Activated CD8-positive, alpha-beta memory T cell treated with anti-CD3 and anti-CD28 coated beads for 24 hours (primary cell): ENCODE measurements at regions not wholly inside any gene's neighbourhood (a gene's known extent, or its start where the extent isn't known, plus 50 kb on each side); places are given as distances from the start of the nearest gene placed in this dataset.

Experiments
- DNase-seq: peaks from one replicate; pipeline ENCODE4 v3.0.0-alpha.2; 2020

DNA sequence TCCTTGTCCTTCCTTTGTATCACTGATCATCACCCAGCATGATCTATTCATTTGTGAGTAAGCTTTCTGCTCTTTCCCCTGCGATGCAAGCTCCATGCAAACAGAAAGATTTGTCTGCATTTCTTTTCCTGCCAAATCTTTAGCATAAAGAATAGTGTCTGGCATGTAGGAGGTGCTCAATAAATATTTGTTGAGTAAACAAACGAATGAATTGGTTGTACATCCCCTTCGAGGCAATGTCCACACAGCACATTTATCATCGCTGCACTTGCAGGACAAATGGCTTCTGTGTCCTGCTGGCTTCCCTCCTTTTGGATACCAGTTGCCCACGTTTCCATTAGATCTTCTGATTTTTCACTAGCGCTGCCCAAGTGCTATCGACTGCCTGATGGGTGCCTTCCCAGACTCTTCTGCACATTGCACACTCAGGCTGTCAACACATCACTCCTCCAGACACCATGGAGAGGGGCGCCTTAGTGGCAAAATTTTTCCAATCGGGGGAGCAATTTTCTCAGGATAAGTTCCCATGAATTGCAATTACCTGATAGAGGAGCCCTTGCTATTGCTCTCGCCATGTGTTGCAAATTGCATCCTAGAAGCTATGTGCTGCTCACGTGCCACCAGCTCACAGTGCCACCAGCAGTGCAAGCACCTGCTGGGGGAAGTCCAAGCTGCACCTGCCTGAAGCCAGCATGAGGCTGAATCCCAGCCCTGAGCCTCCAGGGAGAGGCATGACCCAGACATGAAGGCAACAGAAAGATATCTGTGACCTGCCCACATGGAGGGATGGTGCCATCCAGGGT lies 206.6 kb downstream of the KIF26A start:
- DNase-seq, result no peak

DNA sequence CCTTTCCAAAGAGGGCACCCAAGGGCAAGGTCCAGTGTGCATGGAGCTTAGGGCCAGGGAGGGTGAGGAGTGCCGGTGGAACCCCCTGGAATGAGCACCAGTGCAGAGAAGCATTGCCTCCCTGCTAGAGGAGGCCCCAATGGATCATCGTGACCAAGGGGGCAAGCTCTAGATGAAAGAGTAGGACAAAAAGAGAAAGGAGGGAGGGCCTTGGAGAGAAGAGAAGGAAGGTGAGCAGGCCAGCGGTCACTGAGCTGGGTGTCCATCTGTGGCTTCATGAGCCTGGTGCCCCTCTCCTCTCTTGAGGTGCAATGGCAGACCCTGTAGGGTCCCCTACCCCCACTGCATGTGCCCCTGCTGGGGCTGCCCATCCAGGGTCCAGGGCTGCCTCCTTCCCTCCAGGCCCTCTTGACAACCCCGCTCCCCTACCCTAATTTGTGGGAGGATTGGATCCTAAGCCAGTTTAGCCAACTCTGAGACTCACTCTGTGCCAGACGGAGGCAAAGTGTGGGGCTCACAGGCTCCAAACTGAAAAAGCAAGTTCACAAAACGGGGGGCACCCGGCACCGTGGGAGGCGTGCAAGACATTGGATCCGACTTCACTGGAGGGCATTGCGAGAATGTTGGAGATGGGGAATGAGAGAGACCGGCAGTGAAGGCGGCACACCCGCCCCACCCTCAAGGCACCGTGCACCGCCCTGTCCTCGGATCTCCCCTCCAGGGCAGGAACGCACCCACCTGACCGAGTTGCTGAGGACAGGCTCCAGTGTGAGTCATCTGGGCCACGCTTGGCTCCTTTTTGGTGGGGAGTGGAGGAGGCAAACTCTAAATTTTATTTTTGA lies 207.5 kb downstream of the KIF26A start:
- no peak for DNase-seq

DNA sequence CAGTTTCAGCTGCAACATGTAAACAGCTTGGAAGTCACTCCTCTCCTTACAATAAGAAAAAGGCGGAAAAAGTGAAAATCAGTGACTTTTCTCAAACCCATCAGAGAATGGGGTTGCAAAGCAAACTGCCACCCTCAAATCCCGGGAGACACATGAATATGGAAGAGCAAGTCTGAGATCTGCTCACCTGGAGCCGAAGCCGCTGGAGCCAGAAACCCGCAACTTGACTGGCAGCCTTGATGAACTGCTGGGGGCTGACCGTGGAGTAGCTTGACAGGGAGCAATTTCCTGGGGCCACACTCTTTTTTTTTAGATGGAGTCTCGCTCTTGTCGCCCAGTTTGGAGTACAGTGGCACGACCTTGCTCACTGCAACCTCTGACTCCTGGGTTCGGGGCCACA lies 208.2 kb downstream of the KIF26A start:
- DNase-seq, result no peak

DNA sequence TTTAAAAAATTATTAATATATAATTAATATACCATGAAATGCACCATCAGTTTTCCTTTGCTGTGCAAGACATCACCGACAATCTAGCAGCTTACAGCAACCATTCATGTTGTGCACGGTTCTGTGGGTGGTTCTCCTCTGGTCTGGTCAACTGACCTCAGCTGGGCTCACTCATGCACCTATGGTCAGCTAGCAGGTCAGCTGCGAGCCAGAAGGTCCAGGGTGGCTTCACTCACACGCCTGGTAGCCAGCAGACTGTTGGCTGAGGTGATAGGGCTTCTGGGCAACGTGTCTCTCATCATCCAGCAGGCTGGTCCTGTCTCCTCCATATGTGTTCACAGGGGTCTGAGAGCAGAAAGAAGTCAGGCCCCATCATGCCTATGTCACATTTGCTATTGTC lies 210.4 kb downstream of the KIF26A start:
- no peak for DNase-seq

DNA sequence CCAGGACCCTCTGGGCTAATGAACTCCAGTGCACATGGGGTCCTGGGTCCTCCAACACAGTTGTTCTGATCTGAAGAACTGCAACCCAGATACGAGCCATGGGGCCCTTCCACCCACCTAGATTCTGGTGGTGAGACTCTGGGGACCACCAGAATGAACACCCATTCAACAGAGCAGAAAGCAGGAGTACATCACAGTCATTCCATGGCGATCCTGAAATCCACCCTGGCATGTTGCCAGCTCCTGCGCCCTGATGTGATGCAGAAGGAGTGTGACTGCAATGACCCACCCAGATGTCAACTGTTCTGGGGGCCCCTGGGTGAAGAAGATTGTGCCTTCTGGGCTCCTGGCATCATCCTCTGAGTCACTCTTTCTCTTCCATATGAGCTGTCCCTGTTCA lies 211.6 kb downstream of the KIF26A start:
- DNase-seq, result no peak

DNA sequence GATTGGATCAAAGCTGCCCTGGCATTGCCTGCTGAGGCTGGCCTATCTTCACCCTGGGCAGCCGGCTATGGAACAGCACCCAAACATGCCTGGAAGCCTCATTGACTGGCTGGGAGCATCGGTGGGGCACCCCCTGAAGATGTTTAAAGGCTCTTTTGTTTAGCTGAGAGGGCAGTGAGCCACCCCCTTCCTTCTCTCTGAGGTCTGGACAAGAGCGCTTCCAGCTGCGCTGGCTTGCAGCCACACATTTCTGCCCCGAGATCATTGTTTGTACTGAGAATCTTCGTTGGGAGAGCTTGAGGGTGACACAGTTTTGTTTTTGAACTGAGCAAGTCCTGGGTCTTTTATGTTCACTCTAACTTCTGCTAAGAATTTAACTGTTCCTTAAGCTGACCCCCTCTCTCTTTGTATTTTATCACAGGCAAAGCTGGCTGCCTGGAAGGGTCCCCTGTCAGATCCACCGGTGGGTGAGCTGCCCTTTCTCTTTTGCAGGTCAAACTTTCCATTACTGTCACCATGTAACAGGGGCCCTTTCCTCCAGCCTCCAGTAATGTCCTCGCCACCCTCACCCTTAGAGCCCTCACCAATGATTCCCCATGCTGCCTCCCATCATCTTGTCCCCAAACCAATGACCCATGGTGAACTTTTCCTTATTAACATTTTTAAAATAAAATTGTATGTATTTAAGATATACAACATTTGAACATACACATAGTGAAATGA lies 212.2 kb downstream of the KIF26A start:
- DNase-seq, result no peak

DNA sequence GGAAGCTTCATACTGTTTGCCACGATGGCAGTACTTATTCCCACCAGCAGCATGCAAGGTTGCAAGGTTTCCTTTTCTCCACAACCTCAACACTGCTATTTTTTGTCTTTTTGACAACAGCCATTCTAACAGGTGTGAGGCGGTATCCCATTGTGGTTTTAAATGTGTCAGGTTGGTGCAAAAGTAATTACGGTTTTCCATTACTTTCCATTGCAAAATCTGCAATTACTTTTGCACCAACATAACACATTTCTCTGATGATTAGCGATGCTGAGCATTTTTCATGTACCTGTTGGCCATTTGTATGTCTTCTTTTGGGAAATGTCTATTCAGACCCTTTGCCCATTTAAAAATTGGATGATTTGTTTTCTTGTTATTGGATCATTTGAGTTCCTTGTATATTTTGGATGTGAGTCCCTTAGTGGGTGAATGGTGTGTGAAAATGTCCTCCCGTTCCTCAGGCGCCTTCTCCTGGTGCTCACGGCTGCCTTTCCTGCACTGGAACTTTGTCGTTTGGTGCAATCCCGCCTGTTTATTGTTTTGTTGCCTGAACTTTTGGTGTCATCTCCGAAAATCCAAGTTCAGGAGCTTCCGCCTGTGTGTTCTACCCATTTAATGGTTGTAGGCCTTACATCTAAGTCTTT lies 213.6 kb downstream of the KIF26A start:
- no peak for DNase-seq

DNA sequence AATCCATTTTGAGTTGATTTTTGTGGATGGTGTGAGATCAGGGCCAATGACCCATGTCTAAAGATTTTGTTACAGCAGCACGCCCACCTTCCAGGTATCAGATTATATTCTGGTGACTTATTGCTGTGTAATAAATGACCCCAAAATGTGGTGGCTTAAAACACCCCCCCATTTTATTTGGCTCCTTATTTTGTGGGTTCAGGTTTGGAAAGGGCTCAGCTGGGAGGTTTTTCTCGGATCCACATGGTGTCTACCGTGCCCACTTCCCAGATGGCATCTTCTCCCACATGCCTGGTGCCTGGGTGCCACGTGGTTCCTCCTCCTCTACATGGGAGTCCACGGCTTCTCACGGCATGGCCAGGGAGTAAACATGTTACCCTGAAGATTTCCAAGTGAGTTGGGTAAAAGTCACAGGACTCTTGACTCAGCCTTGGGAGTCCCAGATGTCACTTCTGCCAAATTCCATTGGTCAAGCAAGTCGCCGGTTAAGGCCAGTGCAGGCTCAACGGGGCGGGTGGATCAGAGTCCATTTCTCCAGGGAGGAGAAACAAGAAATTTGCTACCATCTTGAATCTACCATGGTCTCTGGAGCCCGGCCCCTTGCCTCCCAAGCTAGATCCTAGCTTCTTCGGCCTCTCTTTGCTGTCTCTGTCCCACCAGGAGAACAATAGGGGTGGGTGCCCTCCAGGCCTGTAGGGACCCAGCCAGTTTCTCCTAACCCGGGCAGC lies 214.3 kb downstream of the KIF26A start:
- no peak for DNase-seq

DNA sequence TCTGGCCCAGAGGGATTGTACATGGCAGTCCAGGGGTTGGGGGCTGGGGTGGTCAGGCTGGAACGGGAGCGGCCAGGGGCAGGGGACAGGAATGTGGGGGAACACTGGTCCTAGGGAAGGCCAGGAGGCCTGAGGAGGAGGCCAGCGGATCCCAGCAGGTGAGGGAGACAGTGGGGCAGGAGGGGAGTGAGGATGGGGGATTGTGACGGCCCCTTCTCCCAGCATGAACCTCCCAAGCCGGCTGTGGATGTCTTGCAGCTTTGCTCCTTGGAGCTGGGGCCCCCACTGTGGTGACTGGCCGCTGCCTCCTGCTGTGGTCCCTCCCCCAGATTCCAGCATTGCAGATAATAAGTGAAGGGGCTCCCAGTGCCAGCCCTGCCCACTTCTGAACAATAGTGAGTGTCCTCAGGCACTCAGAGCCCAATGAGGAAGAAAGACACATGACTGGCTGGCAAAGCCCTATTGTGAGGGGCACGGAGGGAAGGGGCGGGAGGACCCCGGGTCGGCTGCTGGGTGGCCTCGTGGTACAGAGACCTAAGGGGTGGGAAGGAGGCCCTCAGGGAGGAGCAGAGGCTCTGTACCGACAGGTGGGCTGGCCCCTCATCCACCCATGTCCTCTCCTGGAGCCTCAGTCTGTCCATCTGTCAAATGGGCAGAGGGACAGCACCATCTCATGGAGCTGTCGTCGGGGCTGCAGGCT lies 215.0 kb downstream of the KIF26A start:
- DNase-seq, result no peak

DNA sequence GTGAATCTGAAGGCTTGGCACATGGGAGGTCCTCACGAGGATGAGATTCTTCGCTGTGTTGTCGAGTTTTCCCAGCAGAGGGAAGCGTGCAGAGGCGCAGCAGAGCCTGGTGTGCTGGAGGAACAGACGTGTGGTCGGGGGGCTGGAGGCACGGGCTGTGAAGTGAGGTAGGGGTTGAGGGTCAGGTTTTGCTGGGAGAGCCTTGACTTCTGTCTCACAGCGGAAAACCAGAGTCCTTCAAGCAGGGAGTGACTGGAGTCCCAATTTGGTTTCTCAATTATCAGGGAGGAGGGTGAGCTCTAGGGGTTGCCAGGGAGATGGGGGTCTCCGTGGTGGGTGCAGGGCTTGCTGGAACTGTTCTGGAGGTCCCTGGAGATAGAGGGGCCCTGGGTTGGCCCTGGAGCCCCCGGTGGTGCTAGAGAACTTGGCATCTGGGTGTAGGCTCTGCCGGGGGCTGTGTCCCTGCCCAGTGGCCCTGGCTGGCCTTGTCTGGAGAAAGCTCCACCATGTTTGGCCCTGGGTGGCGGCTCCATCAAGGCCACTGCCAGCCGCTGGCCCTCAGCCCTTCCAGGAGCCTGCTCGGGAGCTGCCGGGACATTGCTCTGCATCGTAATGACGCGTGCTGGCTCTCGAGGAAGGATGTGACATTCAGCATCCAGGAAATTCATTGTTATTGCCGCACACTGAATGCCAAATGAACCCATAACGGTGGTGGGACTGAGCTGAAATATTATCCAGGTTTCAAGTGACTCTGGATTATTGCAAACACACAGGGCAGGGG lies 215.7 kb downstream of the KIF26A start:
- no peak for DNase-seq

DNA sequence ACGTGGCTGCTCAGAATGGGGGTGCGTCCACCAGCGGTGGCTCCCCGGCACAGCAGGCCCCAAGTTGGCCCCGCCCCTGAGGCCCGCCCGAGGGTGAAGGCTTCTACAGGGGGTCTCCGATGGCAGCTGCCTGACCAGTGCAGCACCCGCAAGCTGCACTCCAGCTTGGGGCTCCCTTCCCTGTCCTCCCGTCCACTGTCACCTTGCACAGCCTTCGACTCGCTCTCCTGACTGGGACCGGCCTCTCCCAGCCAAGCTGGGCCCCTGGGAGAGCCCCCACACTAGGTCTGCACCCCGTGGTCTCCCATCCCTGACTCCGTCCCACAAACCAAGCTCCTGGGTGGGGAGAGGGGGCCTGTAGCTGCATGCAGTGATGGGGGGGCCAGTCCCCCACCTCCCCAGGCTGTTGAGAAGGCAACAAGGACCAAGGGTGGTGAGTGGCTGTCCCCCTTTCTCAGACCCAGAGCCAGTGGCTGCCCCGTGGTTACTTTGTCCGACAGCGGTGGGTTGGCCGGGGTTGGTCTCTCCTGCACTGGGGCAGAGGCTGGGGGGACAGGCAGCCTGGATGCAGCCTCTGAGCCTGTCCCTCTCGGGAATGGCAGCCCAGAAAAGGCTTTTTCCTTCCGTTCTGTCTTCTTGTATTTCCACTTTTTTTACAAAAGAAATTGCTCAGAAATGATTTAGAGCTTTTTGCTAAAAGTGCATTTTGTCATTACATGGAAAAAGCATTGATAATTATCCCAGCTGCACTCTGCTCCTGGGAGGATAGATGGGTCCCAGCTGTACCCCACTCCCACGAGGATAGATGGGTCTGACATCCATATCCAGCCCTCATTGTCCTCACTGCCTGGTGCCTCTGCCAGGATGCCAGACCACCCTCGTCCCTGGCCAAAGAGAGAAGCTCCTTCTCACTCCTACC lies 217.0 kb downstream of the KIF26A start:
- DNase-seq, result no peak

DNA sequence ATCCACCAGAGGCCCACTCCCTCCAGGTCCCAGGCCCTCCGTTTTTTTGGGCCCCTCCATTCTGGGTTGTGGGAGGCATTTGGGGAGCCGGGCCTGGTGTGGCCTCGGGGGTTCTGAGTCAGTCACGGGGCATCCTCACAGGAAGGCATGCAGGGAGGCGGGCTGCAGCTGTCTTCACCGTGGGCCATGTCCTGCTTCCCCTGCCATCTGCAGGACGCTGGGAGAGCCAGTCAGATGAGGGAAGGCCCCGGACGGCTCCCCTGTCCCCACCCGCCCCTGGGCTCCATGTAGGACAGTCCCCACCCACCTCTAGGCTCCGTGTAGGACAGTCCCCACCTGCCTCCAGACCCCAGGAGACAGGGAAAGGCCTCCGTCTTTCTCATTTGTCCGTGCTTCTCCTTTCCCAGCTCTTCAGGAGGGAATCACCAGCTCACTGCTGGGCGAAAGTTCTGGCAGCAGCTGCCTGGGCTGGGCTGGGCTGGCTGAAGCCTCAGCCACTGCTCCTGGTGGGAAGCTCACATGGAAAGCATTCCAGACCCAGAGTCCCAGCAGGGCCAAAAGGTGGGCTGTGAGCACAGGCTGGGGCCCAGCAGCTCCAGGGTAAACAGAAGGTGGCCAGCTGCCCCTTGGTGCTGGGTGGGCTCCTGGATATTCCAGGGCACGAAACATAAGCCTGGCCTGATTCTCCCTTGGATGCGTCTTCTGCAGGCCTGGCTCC lies 217.8 kb downstream of the KIF26A start:
- DNase-seq, result no peak

DNA sequence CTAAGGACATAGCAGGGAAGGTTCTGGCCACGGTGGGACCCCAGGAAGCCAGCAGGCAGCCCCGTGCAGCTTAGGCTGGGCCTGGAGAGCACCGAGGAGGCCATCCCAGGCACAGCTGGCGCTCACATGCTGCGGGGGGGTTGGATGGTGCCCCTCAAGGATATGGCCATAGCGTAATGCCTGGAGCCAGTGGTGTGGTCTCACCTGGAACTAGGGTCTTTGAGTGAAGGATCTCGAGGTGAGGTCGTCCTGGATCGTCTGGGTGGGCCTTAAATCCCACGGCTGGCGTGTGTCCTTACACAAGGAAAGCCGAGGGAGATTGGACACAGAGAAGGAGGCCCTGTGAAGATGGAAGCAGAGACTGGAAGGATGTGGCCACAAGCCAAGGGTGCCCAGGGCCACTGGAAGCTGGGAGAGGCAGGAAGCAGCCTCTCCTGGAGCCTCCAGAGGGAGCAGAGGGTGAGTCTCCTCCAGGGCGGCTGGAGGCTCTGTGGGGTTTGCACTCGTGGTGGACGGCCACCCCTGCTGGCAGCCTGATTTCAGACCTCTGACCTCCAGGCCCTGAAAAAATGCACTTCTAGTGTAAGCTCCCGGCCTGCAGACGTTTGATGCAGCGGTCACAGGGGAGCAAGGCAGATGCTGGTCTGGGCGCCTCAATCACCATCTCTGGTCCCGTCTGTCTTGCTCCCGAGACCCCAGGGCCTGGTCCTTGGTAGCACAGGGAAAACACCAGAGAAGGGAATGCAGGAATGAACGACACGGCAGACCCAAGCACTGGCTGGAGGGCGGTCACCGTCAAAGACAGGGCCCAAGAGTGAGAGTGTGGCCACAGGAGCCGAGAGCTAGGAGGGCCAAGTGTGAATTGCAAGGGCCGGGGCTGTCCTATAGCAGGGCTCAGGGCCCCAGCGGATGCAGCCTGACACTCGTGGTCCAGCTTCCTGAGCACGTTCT lies 218.6 kb downstream of the KIF26A start:
- DNase-seq, result no peak

DNA sequence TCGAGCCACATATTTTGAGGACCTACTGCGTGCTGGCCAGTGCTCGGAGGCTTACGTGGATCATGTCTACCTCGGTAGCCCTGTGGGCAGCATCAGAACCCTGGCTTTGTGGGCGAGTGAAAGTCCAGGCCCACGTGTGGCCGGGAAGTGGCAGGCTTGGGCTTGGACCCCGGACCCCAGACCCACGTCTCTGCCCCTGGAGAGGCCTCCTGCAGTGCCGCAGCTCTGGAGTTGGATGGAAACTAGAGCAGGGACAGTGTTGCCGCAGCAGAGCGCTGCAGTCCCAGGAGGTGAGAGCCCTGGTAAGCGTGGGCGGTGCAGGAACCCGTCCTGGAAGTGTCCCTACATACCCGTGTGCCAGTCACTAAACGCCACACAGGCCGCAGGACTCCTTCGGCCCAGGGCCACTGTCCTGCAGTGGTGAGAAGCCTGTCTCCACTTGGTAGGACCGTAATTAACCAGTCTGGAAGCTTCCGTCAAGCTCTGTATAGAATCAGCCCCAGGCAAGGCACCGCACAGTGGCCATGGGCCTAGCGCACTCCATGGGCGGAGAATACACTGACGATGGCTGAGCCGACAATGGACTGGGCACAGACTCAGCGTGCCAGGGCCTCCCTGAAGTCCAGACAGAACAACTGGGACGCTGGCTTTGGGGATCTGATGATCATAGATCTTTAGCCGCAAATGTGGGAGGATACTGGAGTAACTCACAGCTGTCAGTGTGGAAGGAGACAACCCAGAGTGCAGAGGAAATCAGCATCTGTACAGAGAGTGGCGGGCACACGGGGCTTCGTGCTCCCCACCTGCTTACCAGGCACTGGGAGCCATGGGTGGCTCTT lies 219.5 kb downstream of the KIF26A start:
- no peak for DNase-seq

DNA sequence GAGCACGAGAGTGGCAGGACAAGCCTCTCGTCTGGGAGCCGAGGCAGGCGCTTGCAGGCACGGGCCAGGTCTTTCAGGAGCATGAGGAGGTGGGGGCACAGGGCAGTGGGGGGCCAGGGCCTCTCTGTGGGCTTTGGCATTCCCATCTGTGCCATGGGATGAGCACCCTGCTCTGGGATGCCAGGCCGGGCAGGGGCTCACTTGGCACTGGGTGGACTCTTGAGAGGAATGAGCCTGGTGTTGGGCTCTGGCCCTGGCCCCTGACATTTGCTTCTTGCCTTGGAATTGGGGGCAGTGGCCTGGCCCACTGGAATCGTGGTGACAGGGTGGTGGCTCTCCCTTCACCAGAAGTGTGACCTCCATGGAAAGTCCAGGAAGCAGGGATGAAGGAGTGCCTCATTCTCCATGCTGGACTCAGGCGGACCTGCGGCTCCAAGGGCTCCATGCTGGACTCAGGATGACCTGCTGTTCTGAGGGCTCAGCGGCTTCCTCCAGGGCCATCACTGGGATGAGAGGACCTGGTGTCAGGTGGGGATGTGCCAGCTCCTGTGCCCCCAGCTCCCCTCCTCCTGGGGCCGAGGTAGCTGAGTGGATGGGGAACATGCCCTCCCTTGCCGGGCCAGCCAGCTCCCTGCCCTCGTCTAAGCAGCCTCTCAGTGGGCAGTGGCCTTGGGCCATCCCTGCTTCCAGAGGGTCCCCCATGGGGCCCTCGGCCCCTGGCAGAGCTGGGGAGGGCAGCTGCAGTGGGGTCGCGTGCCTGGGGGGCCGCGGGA lies 220.3 kb downstream of the KIF26A start:
- no peak for DNase-seq
